SK-N-SH treated with all-trans-retinoic acid at 6 μM for 48 hours (cell line): ENCODE measurements at regions not wholly inside any gene's neighbourhood (a gene's known extent, or its start where the extent isn't known, plus 50 kb on each side); places are given as distances from the start of the nearest gene placed in this dataset.

Experiments
- CSDC2 ChIP-seq: fragments of 250-450 bp; sonication (Bioruptor Pico); IDR thresholded peaks from 2 replicates; pipeline ENCODE4 v1.5.0; 2020; ENCODE audit warnings: mild to moderate bottlenecking, moderate library complexity
- CSRNP3 ChIP-seq: fragments of 250-450 bp; sonication (Bioruptor Pico); IDR thresholded peaks from 2 replicates; pipeline ENCODE4 v1.5.1; 2021; ENCODE audit warnings: mild to moderate bottlenecking, moderate library complexity
- GLIS3 ChIP-seq: fragments of 250-450 bp; sonication (Bioruptor Pico); IDR thresholded peaks from 2 replicates; pipeline ENCODE4 v1.5.0; 2020; ENCODE audit warnings: mild to moderate bottlenecking, moderate library complexity
- PATZ1 ChIP-seq: fragments of 250-450 bp; sonication (Bioruptor Pico); IDR thresholded peaks from 2 replicates; pipeline ENCODE4 v1.8.0; 2020; ENCODE audit warnings: mild to moderate bottlenecking, moderate library complexity, borderline replicate concordance
- SNAI2 ChIP-seq: fragments of 250-450 bp; sonication (Bioruptor Pico); IDR thresholded peaks from 2 replicates; pipeline ENCODE4 v1.5.0; 2020; ENCODE audit warnings: mild to moderate bottlenecking, moderate library complexity
- ZC3H10 ChIP-seq: fragments of 250-450 bp; sonication (Bioruptor Pico); IDR thresholded peaks from 2 replicates; pipeline ENCODE4 v1.5.1; 2021; ENCODE audit warnings: mild to moderate bottlenecking, moderate library complexity
- ZFP3 ChIP-seq: fragments of 250-450 bp; sonication (Bioruptor Pico); IDR thresholded peaks from 2 replicates; pipeline ENCODE4 v1.5.0; 2020; ENCODE audit warnings: mild to moderate bottlenecking, moderate library complexity
- ZNF70 ChIP-seq: fragments of 450-650 bp; formaldehyde crosslinking; IDR thresholded peaks from 2 replicates; pipeline ENCODE4 v1.5.0; 2020; ENCODE audit warnings: mild to moderate bottlenecking, moderate library complexity

GRCh38 chr7:130970696-130971095 lies 236.7 kb upstream of the KLF14 start:
- TF ChIP-seq GLIS3 (no peak), PATZ1 (CRISPR knock-in tag) (no peak), CSDC2 (CRISPR knock-in tag) (no peak), ZC3H10 (CRISPR knock-in tag) (no peak), ZFP3 (CRISPR knock-in tag) (no peak), ZNF70 (CRISPR knock-in tag) (no peak), CSRNP3 (CRISPR knock-in tag) (no peak), SNAI2 (CRISPR knock-in tag) (no peak)
